Body of pancreas (tissue), 4 donors: ENCODE measurements at regions not wholly inside any gene's neighbourhood (a gene's known extent, or its start where the extent isn't known, plus 50 kb on each side); places are given as distances from the start of the nearest gene placed in this dataset.

Experiments used
- ATAC-seq: fragments of 150-250 bp; one replicate; pipeline ENCODE4 v1.9.1; 2016
- DNase-seq, 4 donors: peaks; one replicate each; pipeline ENCODE4 v3.0.0-alpha.2; 2019
- H3K27ac ChIP-seq, 4 donors: fragments of 200-600 bp; sonication (generic); 1 replicate in 3 of 4; 2 replicates in 1 of 4; pipeline versions ENCODE4 v1.5.1 to v1.6.1; 2016 to 2019; ENCODE audit warnings: mild to moderate bottlenecking in 1 of 4, mixed read lengths in 1 of 4, moderate library complexity in 1 of 4
- H3K27me3 ChIP-seq, 2 donors: fragments of 200-600 bp; sonication (generic); one replicate each; pipeline ENCODE4 v1.6.0; 2016; ENCODE audit warnings: mild to moderate bottlenecking in 1 of 2
- H3K36me3 ChIP-seq, 2 donors: fragments of 200-600 bp; sonication (generic); replicated peaks in 1 of 2; 2 replicates each; pipeline ENCODE4 v1.5.1; 2016; ENCODE audit warnings: low read depth in 2 of 2; ENCODE audit not compliant: insufficient read depth in 1 of 2
- H3K4me1 ChIP-seq: fragments of 200-600 bp; sonication (generic); one replicate; pipeline ENCODE4 v1.6.0; 2016
- H3K4me3 ChIP-seq, 2 donors: fragments of 200-600 bp; sonication (generic); 1 replicate in 1 of 2; 2 replicates in 1 of 2; pipeline ENCODE4 v1.5.1; 2016 to 2019
- H3K9me3 ChIP-seq, 3 donors: fragments of 200-600 bp; sonication (generic); 1 replicate in 2 of 3; 2 replicates in 1 of 3; pipeline ENCODE4 v1.5.1; 2016
- POLR2A ChIP-seq, 3 donors: fragments of 450-650 bp; IDR thresholded peaks; one replicate each; pipeline ENCODE4 v1.6.1; 2016; ENCODE audit warnings: antibody characterized with exemption in 3 of 3, mild to moderate bottlenecking in 2 of 3
- WGBS, 2 donors: methylation state at CpG; one replicate each; pipeline ENCODE4 v1.1.5; 2017; 5-methylcytosine and 5-hydroxymethylcytosine counted together
- intact Hi-C: fragments of 100-400 bp; cut with DNase I; formaldehyde crosslinking; loops from one replicate; pipeline ENCODE4 v1.15.1; 2023
- TF ChIP-seq, protein P1 (sequence below), 7 experiments: fragments of 450-650 bp in 4 of 7; fragments of 200-600 bp in 3 of 7; sonication (generic) in 3 of 7; IDR thresholded peaks; one replicate each; pipeline ENCODE4 v1.5.1; 2016 to 2019; ENCODE audit warnings: antibody characterized with exemption in 7 of 7

DNA sequence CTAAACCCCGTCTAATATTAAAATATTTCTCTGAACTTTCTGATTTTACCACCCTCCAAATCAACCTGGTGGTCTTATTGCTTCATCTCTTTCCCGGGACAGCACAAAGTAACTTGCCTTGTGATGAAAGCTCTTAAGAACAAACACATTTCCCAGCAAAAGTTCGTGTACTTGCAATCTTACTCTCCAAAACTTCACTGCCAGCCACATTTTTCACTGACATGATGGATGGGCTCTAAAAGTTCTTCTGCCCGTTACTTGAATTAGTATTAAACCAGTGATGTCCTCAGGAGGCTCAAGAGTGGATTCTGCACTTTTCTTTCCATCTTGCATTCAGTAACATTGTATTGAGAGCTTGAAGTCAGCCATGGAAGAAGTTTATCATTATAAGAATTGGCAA, 731.6 kb upstream of the GJE1 start:
- H3K4me1 ChIP-seq: no peaks in the 10 kb centered on the region
- no peaks in the 10 kb centered on the region for H3K27me3 ChIP-seq
- no peak for TF ChIP-seq POLR2A (IDR thresholded peaks at IDR 0.05)
- TF ChIP-seq, protein P1, sequence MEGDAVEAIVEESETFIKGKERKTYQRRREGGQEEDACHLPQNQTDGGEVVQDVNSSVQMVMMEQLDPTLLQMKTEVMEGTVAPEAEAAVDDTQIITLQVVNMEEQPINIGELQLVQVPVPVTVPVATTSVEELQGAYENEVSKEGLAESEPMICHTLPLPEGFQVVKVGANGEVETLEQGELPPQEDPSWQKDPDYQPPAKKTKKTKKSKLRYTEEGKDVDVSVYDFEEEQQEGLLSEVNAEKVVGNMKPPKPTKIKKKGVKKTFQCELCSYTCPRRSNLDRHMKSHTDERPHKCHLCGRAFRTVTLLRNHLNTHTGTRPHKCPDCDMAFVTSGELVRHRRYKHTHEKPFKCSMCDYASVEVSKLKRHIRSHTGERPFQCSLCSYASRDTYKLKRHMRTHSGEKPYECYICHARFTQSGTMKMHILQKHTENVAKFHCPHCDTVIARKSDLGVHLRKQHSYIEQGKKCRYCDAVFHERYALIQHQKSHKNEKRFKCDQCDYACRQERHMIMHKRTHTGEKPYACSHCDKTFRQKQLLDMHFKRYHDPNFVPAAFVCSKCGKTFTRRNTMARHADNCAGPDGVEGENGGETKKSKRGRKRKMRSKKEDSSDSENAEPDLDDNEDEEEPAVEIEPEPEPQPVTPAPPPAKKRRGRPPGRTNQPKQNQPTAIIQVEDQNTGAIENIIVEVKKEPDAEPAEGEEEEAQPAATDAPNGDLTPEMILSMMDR (IDR thresholded peaks at IDR 0.05): no peak
- no peaks in the 10 kb centered on the region for H3K9me3 ChIP-seq
- intact Hi-C loops: no loop called here
- 42 to 52% methylated on average over 4 of the region's 4 CpGs for WGBS, 2 donors
- DNase-seq (no peak), ATAC-seq (no peak)
- no peak overlapping the region for H3K27ac ChIP-seq
- no peak overlapping the region for H3K4me3 ChIP-seq
- H3K36me3 ChIP-seq: no peaks in the 10 kb centered on the region

- DNase-seq: no peak
- no peaks in the 10 kb centered on the region for H3K9me3 ChIP-seq
- no peak for TF ChIP-seq POLR2A (IDR thresholded peaks at IDR 0.05)
- TF ChIP-seq, protein P1 (IDR thresholded peaks at IDR 0.05): no peak
- H3K4me1 ChIP-seq: no peaks in the 10 kb centered on the region
- WGBS, 2 donors: 51 to 66% methylated on average over 3 of the region's 3 CpGs
- no peak overlapping the region for H3K4me3 ChIP-seq
- no peak for ATAC-seq
- H3K27ac ChIP-seq: no peak overlapping the region
- H3K36me3 ChIP-seq: no peaks in the 10 kb centered on the region
- intact Hi-C loops: no loop called here
- H3K27me3 ChIP-seq: no peaks in the 10 kb centered on the region
These were observed 733.8 kb upstream of the GJE1 start for GRCh38 chr6:141398949-141399348.

DNA sequence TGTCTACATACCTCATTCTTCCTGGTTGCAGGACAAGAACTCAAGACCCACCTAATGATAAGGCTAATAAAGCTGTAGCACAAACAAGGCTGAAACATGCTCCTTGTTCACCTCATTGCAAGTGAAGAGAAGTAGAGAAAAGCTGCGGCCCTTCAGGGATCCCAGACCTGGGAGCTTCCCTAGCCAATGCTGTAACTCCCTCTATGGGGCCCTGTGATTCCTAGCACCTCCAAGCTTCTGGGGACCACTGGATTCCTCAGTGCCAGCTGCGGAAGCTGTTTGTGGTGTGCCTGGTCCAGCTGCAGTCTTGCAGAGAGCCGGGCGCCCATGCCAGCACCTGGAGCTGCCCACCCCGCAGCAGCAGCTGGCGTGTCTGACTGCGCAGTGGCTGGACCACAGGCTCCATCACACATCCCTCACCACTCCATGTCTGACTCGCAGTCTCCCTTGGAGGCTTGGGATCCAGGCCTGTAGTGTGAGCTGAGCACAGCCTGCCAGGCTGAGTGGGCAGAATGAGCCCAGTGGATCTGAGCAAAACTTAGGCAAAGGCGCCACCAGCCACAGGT, 737.2 kb upstream of the GJE1 start:
- H3K9me3 ChIP-seq: no peaks in the 10 kb centered on the region
- WGBS, 2 donors: 78 to 88% methylated on average over 7 of the region's 9 CpGs
- DNase-seq (no peak), ATAC-seq (no peak)
- no peaks in the 10 kb centered on the region for H3K27me3 ChIP-seq
- no peak overlapping the region for H3K4me3 ChIP-seq
- no peaks in the 10 kb centered on the region for H3K36me3 ChIP-seq
- no peaks in the 10 kb centered on the region for H3K4me1 ChIP-seq
- no peak overlapping the region for H3K27ac ChIP-seq
- TF ChIP-seq, protein P1 (IDR thresholded peaks at IDR 0.05): no peak
- no peak for TF ChIP-seq POLR2A (IDR thresholded peaks at IDR 0.05)
- intact Hi-C loops: no loop called here

- no peak for ATAC-seq
- intact Hi-C loops: no loop called here
- Histone ChIP-seq H3K27ac (no peak overlapping the region), H3K4me1 (no peaks in the 10 kb centered on the region), H3K9me3 (no peaks in the 10 kb centered on the region), H3K4me3 (no peak overlapping the region), H3K27me3 (no peaks in the 10 kb centered on the region), H3K36me3 (no peaks in the 10 kb centered on the region)
- DNase-seq: no peak
- WGBS, 2 donors: 79% methylated on average over 13 of the region's 13 CpGs; no CpG with 5 or more reads in 1 of the 2 donors
- TF ChIP-seq POLR2A (IDR thresholded peaks at IDR 0.05): no peak
- TF ChIP-seq, protein P1 (IDR thresholded peaks at IDR 0.05): no peak
These were observed 738.1 kb upstream of the GJE1 start for GRCh38 chr6:141394565-141395051.

DNA sequence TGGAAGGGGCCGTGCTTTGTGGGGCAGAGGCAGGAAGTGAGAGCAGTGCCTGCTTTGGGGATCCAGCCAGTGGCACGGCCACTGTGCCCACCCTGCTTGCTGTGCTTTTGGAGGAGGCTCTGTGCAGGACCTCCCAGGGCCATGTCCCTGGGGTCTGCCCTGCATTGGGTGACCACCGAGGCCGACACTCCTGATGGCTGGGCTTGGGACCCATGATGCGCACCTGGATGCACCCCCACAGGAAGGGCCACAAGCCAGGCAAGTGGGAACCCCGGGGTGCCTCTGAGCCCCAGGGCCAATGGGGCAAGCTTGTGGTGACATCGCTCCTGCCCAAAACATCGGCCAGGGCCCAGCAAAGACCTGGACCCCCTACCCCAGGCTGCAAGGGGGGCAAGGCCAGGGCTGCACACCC, 738.6 kb upstream of the GJE1 start:
- TF ChIP-seq POLR2A (IDR thresholded peaks at IDR 0.05): no peak
- TF ChIP-seq, protein P1 (IDR thresholded peaks at IDR 0.05): no peak
- Histone ChIP-seq H3K9me3 (no peaks in the 10 kb centered on the region), H3K4me1 (no peaks in the 10 kb centered on the region), H3K27ac (no peak overlapping the region), H3K4me3 (no peak overlapping the region), H3K36me3 (no peaks in the 10 kb centered on the region), H3K27me3 (no peaks in the 10 kb centered on the region)
- no peak for DNase-seq
- no peak for ATAC-seq
- intact Hi-C loops: no loop called here
- 80 to 86% methylated on average over 8 of the region's 8 CpGs for WGBS, 2 donors
